ENCODE measurements at regions not wholly inside any gene's neighbourhood (a gene's known extent, or its start where the extent isn't known, plus 50 kb on each side); places are given as distances from the start of the nearest gene placed in this dataset.

GRCh38 chr2:6359964-6360363, 505.7 kb downstream of the CMPK2 start:
- DNase-seq: no peak

GRCh38 chr2:6362671-6363450, 502.8 kb downstream of the CMPK2 start:
- no peak for DNase-seq

GRCh38 chr2:6368281-6368680, 497.4 kb downstream of the CMPK2 start:
- DNase-seq: no peak

DNA sequence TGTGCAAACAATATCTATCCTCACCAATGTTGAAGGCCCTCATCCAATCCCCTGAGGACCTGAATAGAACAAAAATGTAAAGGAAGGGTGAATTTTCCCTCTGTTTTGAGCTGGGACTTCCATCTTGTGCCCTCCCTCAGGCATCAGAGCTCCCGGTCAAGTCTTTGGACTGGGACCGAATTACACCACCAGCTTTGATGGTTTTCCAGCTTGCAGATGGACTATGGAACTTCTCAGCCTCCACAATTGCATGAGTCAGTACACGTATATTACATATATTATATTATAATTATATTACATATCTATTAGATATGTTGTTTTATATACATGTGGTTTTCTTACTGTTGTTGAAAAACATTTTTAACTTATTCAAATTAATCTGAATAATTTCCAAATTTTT, 496.4 kb downstream of the CMPK2 start:
- no peak for DNase-seq

DNA sequence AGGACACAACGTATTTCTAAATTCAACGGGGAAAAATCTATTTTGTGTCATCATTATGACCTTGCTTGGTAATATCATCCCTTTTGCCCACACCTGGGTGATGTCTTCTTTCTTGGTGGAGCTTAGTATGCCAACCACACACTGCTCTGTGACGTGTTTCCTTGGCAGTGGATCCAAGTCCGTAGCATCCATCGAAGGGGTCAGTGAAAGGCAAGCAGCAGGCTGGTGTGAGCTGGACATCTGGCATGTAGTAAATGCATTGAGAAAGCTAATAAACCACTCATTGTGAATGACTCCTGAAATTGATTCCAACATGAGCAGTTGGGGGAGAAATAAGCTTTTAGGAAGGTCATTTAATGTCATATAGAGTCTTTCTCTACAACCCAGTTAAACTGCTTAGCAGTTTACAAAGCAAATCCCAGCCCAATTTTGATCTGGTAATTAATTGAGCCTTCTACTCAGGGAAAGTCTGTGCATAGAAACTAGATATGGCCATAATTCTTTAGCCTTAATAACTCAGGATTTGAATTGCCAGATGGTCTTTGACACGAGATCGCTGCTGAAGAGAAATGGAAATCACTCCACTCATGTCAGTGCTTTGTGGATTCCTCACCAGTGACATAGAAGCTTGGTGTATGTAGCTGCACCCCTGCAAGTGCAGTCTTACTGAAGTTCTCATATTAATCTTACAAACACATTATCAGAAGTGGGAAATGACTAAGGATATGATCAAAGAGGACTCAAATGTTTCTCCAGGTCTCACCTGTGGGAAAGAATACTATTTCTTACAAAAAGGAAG, 494.8 kb downstream of the CMPK2 start:
- DNase-seq: peak; percentile 74

DNA sequence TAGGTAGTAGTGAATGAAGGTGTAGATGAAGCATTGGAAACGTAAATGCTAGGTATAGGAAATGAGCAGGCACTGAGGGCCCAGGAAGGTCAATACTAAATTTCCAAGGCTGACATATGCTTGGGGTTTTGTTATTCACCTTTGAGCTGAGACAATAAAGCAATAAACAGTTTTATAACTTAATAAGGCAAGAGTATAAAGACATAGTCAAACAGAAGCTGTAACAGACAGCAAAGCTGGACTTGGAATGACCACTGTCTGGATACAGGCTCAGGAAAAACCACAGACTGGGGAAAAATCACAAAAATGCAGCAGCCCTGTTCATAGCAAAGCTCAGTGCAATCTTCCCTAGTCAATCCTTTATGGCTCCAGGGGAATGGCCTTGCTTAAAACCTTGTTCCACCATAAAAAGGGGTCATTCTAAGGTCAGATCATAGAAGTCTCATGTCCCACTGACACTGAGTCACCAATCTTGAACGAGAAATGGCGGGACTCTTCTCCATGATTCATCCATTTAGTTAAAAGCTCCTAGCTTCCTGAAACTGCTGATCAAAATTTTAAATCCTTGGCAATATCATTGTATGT, 493.3 kb downstream of the CMPK2 start:
- DNase-seq: no peak

DNA sequence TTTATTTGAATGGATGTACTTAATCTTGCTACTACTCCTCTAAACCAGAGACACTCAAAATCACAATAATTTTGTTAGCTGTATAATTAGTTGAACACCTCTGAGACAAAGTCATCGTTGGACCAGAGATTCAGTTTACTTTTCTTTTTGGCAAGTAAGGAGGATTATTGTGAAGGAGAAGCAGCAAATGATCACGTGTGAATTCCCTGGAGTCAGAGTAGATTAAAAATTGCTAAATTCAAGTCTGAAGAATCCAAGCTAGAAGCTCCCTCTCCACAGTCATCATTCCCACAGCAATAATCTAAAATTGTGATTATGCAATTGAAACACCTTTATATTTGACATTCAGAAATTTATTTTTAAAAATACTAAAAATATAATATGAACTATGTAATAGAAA, 484.4 kb downstream of the CMPK2 start:
- DNase-seq: no peak

DNA sequence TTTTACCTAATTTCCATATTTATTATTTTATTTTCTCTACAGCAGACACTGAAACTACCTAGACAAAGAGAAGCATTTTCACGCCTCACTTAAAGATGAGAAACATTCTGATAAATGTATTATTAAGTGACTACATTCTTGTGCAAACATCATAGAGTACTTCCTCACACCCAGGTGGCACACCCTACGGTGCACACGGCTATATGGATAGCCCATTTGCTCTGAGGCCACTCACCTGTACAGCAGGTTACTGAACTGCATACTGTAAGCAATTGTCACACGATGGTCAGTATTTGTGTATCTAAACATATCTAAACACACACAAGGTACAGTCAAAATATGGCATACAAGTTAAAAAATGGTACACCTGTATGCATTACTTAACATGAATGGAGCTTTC, 481.4 kb downstream of the CMPK2 start:
- peak; percentile 37 for DNase-seq

DNA sequence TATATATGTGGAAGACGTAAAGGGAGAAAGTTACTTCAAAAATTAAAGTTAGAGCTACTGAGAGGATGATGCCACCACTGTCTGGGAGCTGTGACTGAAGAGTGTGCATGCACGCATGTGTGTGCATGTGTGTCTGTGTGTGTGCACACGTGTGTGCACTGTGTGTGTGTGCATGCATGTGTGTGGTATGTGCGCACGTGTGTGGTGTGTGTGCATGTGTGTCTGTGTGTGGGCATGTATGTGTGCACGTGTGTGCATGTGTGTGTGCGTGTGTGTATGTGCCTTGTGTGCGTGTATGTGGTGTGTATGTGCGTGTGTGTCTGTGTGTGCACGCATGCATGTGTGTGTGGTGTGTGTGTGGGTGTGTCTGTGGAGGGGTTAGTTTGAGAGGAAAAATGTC, 473.4 kb downstream of the CMPK2 start:
- DNase-seq: no peak

GRCh38 chr2:6392966-6393365, 472.7 kb downstream of the CMPK2 start:
- peak; percentile 21 for DNase-seq

DNA sequence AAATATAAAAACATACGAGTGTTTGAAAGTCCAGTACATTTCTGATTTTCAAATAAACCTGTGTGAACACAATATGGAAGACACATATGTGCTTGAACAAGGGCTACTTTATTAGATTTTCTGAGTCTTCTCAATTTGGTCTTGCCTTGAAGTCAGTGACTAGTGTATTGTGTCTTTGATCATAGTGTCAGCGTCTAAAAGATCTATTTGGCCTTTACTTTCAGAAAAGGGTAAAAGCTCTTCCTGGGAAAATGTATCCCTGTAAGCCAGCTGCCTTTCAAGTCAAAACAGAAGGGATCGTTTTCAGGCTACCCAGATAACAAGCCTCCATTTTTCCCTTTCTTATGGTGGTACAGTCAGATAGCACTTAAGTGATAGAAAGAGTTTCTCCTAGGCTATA, 471.9 kb downstream of the CMPK2 start:
- DNase-seq: no peak

GRCh38 chr2:6394276-6394675, 471.4 kb downstream of the CMPK2 start:
- peak; percentile 10 for DNase-seq

GRCh38 chr2:6398421-6398820, 467.3 kb downstream of the CMPK2 start:
- DNase-seq: no peak

GRCh38 chr2:6401301-6401700, 464.4 kb downstream of the CMPK2 start:
- DNase-seq: no peak

- no peak for DNase-seq
Observed at GRCh38 chr2:6408057-6408456, 457.6 kb downstream of the CMPK2 start.

DNA sequence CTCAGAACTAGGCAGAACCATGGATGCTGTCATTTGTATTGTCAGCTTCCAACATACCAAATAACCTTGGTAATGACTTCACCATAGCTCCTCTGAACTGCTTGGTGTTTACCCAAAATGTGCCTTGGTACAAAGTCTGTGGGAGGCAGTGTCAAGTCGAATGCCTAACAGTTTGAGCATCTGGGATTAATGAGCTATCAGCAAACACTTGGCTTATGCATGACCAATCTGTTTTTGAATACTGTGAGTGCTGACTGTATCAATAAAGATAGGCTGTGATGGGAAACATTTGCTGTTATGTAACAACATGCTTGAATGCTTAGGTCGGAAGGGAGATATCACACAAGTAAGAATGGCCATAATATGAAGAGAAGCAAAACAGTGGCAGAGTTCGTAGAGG, 455.4 kb downstream of the CMPK2 start:
- DNase-seq: no peak

- DNase-seq: no peak
Observed at GRCh38 chr2:6412533-6413091, 453.1 kb downstream of the CMPK2 start.

DNA sequence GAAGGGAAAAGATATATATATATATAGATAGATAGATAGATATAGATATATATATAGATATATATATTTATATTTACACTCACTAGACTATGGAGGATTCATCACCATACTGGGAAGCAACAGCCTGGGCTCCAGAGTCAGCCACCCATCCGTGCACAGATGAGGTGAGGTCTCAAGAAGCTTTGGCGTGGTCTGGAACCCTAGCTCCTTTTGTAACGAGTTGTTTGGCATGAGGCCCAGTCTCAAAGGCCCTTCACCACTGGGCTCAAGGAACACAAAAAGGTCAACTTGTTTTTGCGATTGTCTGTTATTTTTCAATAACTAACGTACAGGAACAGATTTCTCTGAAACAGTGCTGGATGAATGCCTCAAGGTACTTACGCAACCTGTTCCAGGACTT, 448.7 kb downstream of the CMPK2 start:
- DNase-seq: no peak

GRCh38 chr2:6418291-6418690, 447.4 kb downstream of the CMPK2 start:
- no peak for DNase-seq

DNA sequence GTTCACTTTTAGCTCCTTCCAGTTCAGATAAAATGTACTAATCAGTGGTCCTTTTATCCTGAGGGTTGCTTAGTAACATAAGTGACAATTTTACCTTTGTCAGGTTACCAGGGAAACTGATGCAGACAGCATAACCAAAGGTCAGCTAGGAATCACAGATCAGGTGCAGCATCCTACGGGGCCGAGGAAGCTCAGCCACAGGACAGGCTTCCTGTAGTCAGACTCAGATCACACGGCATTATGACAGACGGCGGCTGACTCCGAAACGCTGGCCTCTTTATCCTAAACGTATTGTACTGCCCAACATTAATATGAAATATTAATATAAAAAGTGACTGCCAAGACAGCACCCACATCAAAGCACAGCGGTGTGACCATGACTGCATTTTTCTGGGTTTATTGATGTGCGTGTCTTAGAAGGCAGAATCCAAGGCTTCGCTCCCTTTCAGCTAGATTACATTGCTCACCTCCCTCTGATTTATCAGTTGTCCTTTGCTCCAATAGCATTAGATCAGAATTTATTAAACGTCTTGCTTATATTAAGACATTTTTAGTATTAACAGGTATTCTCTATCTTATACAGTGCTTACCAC, 444.5 kb downstream of the CMPK2 start:
- no peak for DNase-seq

DNA sequence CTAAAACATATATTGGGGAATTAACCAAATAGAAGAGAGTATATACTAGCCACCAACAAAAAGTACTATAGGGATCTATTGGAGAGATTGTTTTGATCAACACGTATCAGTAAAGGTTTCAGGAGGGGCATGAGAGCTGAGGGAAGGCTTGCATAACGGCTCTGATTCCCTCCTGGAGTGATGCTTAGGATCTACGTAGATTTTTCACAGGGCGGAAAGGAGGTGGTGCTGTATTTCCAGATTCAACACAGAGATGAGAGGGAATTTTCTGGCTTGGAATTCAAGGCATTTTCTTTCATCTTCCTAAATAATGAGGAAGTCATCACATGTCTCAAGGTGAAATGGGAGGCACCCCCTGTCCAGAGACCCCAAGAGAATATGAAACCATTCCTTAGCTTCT, 443.8 kb downstream of the CMPK2 start:
- no peak for DNase-seq

- no peak for DNase-seq
Observed at GRCh38 chr2:6423157-6423556, 442.6 kb downstream of the CMPK2 start.

DNA sequence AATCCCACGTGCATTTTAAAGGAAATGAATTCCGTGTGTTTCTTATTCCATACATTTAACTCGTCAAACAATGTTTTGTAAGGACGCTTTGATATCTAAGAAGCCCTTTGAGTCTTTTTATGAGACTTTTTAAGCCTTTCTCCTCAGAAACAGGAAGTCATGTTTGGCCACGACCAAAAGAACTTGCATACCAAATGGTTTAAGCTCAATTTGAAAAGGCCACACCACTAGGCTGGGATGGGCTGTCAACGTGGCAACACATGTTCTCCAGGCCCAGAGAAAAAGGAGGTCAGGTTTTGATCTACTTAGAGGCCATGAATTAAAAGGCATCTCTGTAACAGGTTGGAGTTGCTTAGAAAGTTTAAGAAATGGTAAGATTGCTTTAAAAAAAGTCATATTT, 441.8 kb downstream of the CMPK2 start:
- no peak for DNase-seq

Measured in NCI-H69 (cell line).